ENCODE measurements at regions not wholly inside any gene's neighbourhood (a gene's known extent, or its start where the extent isn't known, plus 50 kb on each side); places are given as distances from the start of the nearest gene placed in this dataset.

- Histone ChIP-seq H3K79me2 (ENCODE audit: control insufficient read depth, insufficient read depth, low read length) (no peaks in the 10 kb centered on the region), H3K4me1 (ENCODE audit: control insufficient read depth in 2 of 2, insufficient read depth in 2 of 2, low read length in 2 of 2) (peaks cover 35 to 41% of the 10 kb centered on the region in 2 donors), H3K9ac (ENCODE audit: low read length) (no peak overlapping the region), H3K27ac (ENCODE audit: low read length in 2 of 2) (no peak overlapping the region), H3K27me3 (replicated peaks in 1 of 4; ENCODE audit: control extremely low read depth in 1 of 4, control insufficient read depth in 3 of 4, insufficient read depth in 4 of 4, low read length in 3 of 4) (peaks cover 0 to 21% (median 3%) of the 10 kb centered on the region in 4 experiments), H3K36me3 (replicated peaks in 1 of 2; ENCODE audit: control extremely low read depth in 1 of 2, control insufficient read depth in 1 of 2, extremely low read depth in 1 of 2, insufficient read depth in 2 of 2, low read length in 1 of 2) (no peaks in the 10 kb centered on the region), H2AFZ (ENCODE audit: insufficient read depth, low read depth, low read length, poor library complexity, severe bottlenecking) (no peak overlapping the region), H3K4me2 (replicated peaks; ENCODE audit: low read depth, low read length, poor library complexity, severe bottlenecking) (no peak overlapping the region), H3K9me3 (ENCODE audit: control extremely low read depth in 1 of 3, control insufficient read depth in 2 of 3, insufficient read depth in 1 of 3, low read length in 2 of 3) (peaks cover 0 to 10% (median 0%) of the 10 kb centered on the region in 3 donors), H4K20me1 (ENCODE audit: control insufficient read depth, insufficient read depth, low read length, poor library complexity, severe bottlenecking) (no peaks in the 10 kb centered on the region), H3K4me3 (ENCODE audit: control extremely low read depth in 1 of 5, extremely low read depth in 1 of 5, insufficient read depth in 1 of 5, low read depth in 2 of 5, low read length in 4 of 5) (no peak overlapping the region)
- Mint-ChIP-seq H3K9me3 (ENCODE audit: insufficient read depth) (no peaks in the 10 kb centered on the region), H3K27me3 (peaks cover 31% of the 10 kb centered on the region), H3K4me3 (no peak overlapping the region), H3K4me1 (peaks cover 35% of the 10 kb centered on the region), H3K27ac (no peak overlapping the region)
- intact Hi-C loops (cut with micrococcal nuclease): no loop called here
- TF ChIP-seq CTCF (IDR thresholded peaks at IDR 0.05) (no peak), EZH2 (IDR thresholded peaks at IDR 0.05; ENCODE audit: borderline replicate concordance, insufficient read depth, low read depth, low read length, poor library complexity, severe bottlenecking) (no peak)
- POLR2A ChIA-PET: no interaction called here
- CTCF ChIA-PET: interaction anchor here (0.8 to 3.5 kb wide), 4 partner anchors 8 to 437 kb away, joined by 3 to 11 read pairs (median 8); no protein-coding TSS in a partner anchor
- DNase-seq (no peak), ATAC-seq (ENCODE audit: low read depth) (no peak)
- WGBS (ENCODE audit: insufficient coverage): 83% methylated on average over 7 of the region's 12 CpGs
Observed at GRCh38 chr7:155365146-155365874, 67.6 kb downstream of the INSIG1 start.

DNA sequence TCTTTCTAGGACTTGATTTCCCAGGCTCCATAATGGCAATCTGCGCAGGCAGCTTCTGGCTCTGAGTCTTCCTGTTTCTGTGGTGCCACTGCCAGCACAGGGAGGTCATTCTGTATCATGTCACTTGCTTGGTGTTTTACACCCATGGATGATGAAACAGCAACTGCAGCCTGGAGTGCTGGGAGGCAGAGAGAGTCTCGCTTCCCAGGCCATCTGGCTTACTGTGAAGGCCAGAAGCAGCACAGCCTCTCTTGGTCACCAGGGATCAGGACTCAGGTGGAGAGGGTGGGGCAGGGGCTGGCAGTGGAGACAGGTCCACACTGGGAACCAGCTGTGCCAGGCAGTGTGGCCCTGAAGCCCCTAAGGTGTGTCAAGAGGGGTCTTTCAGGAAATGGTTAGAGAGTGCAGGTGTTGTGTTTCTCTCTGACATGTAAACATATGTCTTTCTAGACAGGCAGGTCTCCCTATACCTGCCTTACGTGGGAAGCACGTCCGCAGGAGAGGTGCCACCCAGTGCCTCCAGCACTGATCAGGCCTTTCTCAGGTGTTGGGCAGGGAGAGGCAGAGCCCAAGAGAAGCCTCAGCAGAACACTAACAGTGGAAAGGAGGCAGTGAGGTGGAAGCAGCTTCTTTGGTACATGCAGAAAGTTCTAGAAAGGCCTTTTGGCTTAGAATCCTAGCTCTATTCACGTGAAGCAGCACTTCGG lies 71.4 kb downstream of the INSIG1 start:
- CTCF ChIA-PET: interaction anchor here (0.6 kb wide), 2 partner anchors 22 to 187 kb away, joined by 3 read pairs; no protein-coding TSS in a partner anchor
- Histone ChIP-seq H3K9ac (ENCODE audit: low read length) (no peak overlapping the region), H3K27ac (ENCODE audit: low read length in 2 of 2) (no peak overlapping the region), H2AFZ (ENCODE audit: insufficient read depth, low read depth, low read length, poor library complexity, severe bottlenecking) (no peak overlapping the region), H3K4me2 (replicated peaks; ENCODE audit: low read depth, low read length, poor library complexity, severe bottlenecking) (no peak overlapping the region), H3K36me3 (replicated peaks in 1 of 2; ENCODE audit: control extremely low read depth in 1 of 2, control insufficient read depth in 1 of 2, extremely low read depth in 1 of 2, insufficient read depth in 2 of 2, low read length in 1 of 2) (no peaks in the 10 kb centered on the region), H4K20me1 (ENCODE audit: control insufficient read depth, insufficient read depth, low read length, poor library complexity, severe bottlenecking) (no peaks in the 10 kb centered on the region), H3K4me1 (ENCODE audit: control insufficient read depth in 2 of 2, insufficient read depth in 2 of 2, low read length in 2 of 2) (peaks cover 34% of the 10 kb centered on the region in 2 donors), H3K9me3 (ENCODE audit: control extremely low read depth in 1 of 3, control insufficient read depth in 2 of 3, insufficient read depth in 1 of 3, low read length in 2 of 3) (peaks cover 0 to 24% (median 0%) of the 10 kb centered on the region in 3 donors), H3K4me3 (ENCODE audit: control extremely low read depth in 1 of 5, extremely low read depth in 1 of 5, insufficient read depth in 1 of 5, low read depth in 2 of 5, low read length in 4 of 5) (no peak overlapping the region), H3K27me3 (replicated peaks in 1 of 4; ENCODE audit: control extremely low read depth in 1 of 4, control insufficient read depth in 3 of 4, insufficient read depth in 4 of 4, low read length in 3 of 4) (peaks cover 0 to 55% (median 33%) of the 10 kb centered on the region in 4 experiments), H3K79me2 (ENCODE audit: control insufficient read depth, insufficient read depth, low read length) (no peaks in the 10 kb centered on the region)
- Mint-ChIP-seq H3K27me3 (peaks cover 43% of the 10 kb centered on the region), H3K9me3 (ENCODE audit: insufficient read depth) (no peaks in the 10 kb centered on the region), H3K27ac (no peak overlapping the region), H3K4me3 (no peak overlapping the region), H3K4me1 (peaks cover 18% of the 10 kb centered on the region)
- WGBS (ENCODE audit: insufficient coverage): 94% methylated on average over 6 of the region's 7 CpGs
- no peak for DNase-seq
- no peak for ATAC-seq (ENCODE audit: low read depth)
- intact Hi-C loops (cut with micrococcal nuclease): no loop called here
- no peak for TF ChIP-seq CTCF (IDR thresholded peaks at IDR 0.05)
- no peak for TF ChIP-seq EZH2 (IDR thresholded peaks at IDR 0.05; ENCODE audit: borderline replicate concordance, insufficient read depth, low read depth, low read length, poor library complexity, severe bottlenecking)
- POLR2A ChIA-PET: no interaction called here

All from B cell (primary cell).